T-helper 2 cell treated with Interferon-gamma antibody and Interleukin-4, amounts not matched to agents 5 μg/mL and 100 μg/mL, for 36 hours (primary cell): ENCODE measurements at regions not wholly inside any gene's neighbourhood (a gene's known extent, or its start where the extent isn't known, plus 50 kb on each side); places are given as distances from the start of the nearest gene placed in this dataset.

ENCODE experiments used
- DNase-seq: peaks from one replicate; pipeline ENCODE4 v3.0.0; 2021; ENCODE audit warnings: low spot score
- H3K27ac Mint-ChIP-seq: one replicate; pipeline ENCODE4 v1.8.0; 2021; ENCODE audit warnings: mild to moderate bottlenecking, mixed read lengths
- H3K27me3 Mint-ChIP-seq: one replicate; pipeline ENCODE4 v1.8.0; 2021; ENCODE audit warnings: low read depth, mixed read lengths
- H3K36me3 Mint-ChIP-seq: one replicate; pipeline ENCODE4 v1.8.0; 2021; ENCODE audit warnings: low read depth, mixed read lengths
- H3K4me1 Mint-ChIP-seq: one replicate; pipeline ENCODE4 v1.8.0; 2021; ENCODE audit warnings: low read depth, mixed read lengths
- H3K4me3 Mint-ChIP-seq: one replicate; pipeline ENCODE4 v1.8.0; 2022; ENCODE audit warnings: mild to moderate bottlenecking, moderate library complexity, mixed read lengths
- H3K9me3 Mint-ChIP-seq: one replicate; pipeline ENCODE4 v1.8.0; 2021; ENCODE audit warnings: mixed read lengths

DNA sequence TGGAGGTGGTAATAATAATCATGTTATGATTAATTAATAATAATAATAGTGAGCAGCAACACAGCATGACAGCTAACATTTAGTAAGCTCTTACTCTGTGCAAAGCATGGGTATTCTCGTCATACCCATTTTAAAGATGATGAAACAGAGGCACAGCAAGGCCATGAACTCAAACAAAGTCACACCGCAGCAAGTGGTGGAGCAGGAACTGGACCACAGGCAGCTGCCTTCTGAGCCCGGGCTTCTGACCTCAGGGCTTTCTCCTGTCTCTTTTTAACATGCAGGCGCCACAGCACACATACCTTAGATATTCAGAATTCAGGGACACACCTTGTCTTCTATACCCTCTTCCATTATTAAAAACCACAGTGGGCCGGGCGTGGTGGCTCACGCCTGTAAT lies 50.7 kb upstream of the SPATA12 start:
- DNase-seq: no peak
- Mint-ChIP-seq H3K27ac (no peak overlapping the region), H3K27me3 (no peaks in the 10 kb centered on the region), H3K36me3 (no peaks in the 10 kb centered on the region), H3K4me1 (peaks cover 5% of the 10 kb centered on the region), H3K9me3 (no peaks in the 10 kb centered on the region), H3K4me3 (no peak overlapping the region)

- no peak for DNase-seq
- H3K27me3 Mint-ChIP-seq: peaks cover under 1% of the 10 kb centered on the region
- H3K9me3 Mint-ChIP-seq: no peaks in the 10 kb centered on the region
- no peak overlapping the region for H3K4me3 Mint-ChIP-seq
- peaks cover 5% of the 10 kb centered on the region for H3K4me1 Mint-ChIP-seq
- no peak overlapping the region for H3K27ac Mint-ChIP-seq
- H3K36me3 Mint-ChIP-seq: no peaks in the 10 kb centered on the region
Measured at GRCh38 chr3:57009367-57009766, 51.1 kb upstream of the SPATA12 start.

DNA sequence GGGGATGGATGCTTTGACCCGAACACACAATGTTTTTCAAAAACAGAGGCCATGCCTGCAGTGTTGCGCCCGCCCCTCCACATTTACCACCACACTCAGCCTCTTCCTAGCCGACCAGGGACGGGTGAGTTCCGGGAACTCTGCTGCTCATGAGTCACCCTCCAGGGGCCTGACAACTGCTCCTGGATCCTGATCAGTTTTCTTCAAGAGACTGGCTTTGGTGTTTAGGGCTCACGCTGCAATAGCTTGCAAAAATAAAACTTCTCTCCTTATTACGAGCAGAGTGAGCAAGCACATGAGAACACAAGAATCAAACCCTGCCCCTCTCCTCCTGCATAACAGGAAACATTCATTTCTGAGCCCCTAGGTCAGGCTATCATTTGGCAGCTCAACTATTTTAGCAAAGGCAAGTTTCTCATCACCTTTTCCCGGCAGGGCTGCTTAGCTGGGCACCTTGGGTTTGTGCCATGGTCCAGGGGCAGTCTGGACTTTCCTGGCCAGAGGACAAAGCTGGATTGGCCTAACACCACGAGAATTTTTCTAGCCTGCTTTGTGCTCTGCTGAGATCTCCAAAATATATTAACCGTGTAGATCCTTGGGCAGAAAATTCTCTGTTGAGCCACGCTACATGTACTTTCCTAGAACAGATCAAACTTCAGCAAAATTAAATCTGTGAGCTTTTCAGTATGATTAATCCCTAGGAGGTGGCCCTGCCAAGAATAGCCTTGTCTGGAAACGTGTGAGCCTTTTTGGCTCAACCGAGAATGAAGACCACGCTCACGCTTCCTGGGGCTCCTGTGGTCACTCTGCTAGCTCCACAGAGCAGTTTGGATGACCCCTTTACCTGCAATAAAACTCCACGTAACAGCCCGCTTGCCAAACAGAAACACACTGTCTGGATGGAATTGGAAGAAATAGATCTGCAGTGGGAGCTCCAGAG lies 52.7 kb upstream of the SPATA12 start:
- Mint-ChIP-seq H3K36me3 (no peaks in the 10 kb centered on the region), H3K9me3 (no peaks in the 10 kb centered on the region), H3K27ac (peak overlapping the region; percentile 1), H3K4me1 (peaks cover 5% of the 10 kb centered on the region), H3K4me3 (peak overlapping the region; percentile 55), H3K27me3 (peaks cover 3% of the 10 kb centered on the region)
- no peak for DNase-seq

- Mint-ChIP-seq H3K36me3 (no peaks in the 10 kb centered on the region), H3K4me1 (peaks cover 5% of the 10 kb centered on the region), H3K27me3 (peaks cover 3% of the 10 kb centered on the region), H3K27ac (no peak overlapping the region), H3K4me3 (no peak overlapping the region), H3K9me3 (no peaks in the 10 kb centered on the region)
- DNase-seq: no peak
Measured at GRCh38 chr3:57006949-57007419, 53.5 kb upstream of the SPATA12 start.

DNA sequence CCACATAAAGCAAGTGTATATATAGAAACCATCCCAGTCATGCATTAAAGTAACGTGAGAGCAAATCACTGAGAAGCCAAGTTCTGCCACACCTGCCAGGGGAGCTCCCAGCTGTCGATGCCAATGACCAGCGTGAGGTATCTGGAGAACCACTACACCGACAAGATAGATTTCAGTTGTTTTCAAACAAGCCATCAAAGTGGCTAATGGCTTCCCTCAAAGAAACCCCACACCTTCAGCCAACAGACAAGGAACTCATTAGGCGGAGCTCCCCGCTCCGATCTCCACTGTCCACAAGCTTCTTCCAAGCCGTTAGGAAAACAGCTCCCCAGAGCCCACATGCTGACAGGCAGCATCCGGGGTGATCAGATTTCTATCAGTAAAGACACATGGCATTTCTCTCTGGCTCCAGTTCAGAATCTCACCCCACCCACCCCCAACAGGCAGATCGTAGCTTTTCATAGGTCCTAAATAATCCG lies 54.2 kb upstream of the SPATA12 start:
- DNase-seq: no peak
- Mint-ChIP-seq H3K27ac (no peak overlapping the region), H3K9me3 (no peaks in the 10 kb centered on the region), H3K4me3 (no peak overlapping the region), H3K4me1 (peaks cover 5% of the 10 kb centered on the region), H3K36me3 (no peaks in the 10 kb centered on the region), H3K27me3 (peaks cover 6% of the 10 kb centered on the region)

DNA sequence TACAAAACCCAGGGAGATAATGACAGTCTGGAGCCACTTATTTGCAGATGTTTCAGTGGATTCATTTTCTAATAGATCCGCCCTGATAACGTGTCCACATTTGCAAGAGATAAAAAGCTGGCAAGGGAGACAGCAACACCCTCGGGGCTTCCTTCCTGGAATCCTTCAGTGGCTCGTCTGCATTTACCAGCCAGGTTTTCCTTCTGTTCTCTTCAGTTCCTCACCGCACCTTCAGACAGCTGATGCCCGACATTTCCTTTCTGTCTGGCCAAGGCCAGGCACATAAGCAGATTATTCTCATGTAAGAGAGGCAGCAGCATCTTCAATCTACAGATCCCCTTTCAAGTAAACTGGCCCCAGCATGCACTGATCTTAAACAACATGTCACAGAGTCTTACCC lies 56.2 kb upstream of the SPATA12 start:
- Mint-ChIP-seq H3K4me1 (peaks cover 5% of the 10 kb centered on the region), H3K27ac (no peak overlapping the region), H3K27me3 (peaks cover 7% of the 10 kb centered on the region), H3K36me3 (no peaks in the 10 kb centered on the region), H3K9me3 (no peaks in the 10 kb centered on the region), H3K4me3 (no peak overlapping the region)
- DNase-seq: no peak

GRCh38 chr3:57003676-57004075 lies 56.8 kb upstream of the SPATA12 start:
- DNase-seq: no peak
- Mint-ChIP-seq H3K4me3 (no peak overlapping the region), H3K9me3 (no peaks in the 10 kb centered on the region), H3K27me3 (peaks cover 7% of the 10 kb centered on the region), H3K4me1 (peaks cover 5% of the 10 kb centered on the region), H3K36me3 (no peaks in the 10 kb centered on the region), H3K27ac (no peak overlapping the region)

DNA sequence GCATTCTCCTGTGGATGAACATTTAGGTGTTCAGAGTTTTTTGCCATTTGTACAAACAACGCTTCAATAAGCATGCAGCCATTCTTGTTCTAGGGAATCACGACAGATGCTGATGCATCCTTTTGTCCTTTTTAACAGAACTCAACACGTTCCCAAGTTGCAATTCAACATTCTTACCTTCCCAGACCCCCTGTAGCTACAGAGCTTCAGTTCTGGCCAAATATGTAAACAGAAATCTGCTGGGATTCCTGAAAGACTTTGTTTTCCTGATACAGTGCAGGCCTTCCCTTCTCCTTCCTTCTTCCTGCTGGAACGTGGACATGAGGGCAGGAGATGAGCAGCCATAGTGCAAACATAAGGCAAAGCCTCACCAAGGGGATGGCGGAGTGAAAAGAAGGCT lies 59.1 kb upstream of the SPATA12 start:
- no peak overlapping the region for H3K4me3 Mint-ChIP-seq
- H3K27ac Mint-ChIP-seq: no peak overlapping the region
- H3K27me3 Mint-ChIP-seq: peaks cover 7% of the 10 kb centered on the region
- H3K4me1 Mint-ChIP-seq: no peaks in the 10 kb centered on the region
- DNase-seq: no peak
- no peaks in the 10 kb centered on the region for H3K36me3 Mint-ChIP-seq
- H3K9me3 Mint-ChIP-seq: no peaks in the 10 kb centered on the region

DNA sequence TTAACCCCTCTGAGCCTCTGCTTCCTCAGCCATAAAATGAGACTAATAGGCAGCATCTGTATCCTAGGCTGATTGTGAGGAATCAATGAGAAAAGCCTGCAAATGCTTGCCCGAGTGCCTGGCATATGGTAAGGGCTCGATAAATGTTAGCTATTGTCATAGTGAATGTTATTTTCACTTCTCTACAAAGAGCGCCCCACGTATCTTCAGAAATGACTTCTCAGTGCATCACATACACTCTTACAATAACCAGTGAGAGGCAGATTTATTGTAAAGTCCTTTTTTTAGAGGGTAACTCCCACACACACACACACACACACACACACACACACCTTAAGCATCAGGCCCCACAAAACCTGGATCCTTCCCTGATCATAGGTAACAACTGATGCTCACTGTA lies 60.5 kb upstream of the SPATA12 start:
- no peaks in the 10 kb centered on the region for H3K36me3 Mint-ChIP-seq
- no peaks in the 10 kb centered on the region for H3K4me1 Mint-ChIP-seq
- H3K4me3 Mint-ChIP-seq: no peak overlapping the region
- DNase-seq: no peak
- no peaks in the 10 kb centered on the region for H3K9me3 Mint-ChIP-seq
- peaks cover 7% of the 10 kb centered on the region for H3K27me3 Mint-ChIP-seq
- H3K27ac Mint-ChIP-seq: no peak overlapping the region

DNA sequence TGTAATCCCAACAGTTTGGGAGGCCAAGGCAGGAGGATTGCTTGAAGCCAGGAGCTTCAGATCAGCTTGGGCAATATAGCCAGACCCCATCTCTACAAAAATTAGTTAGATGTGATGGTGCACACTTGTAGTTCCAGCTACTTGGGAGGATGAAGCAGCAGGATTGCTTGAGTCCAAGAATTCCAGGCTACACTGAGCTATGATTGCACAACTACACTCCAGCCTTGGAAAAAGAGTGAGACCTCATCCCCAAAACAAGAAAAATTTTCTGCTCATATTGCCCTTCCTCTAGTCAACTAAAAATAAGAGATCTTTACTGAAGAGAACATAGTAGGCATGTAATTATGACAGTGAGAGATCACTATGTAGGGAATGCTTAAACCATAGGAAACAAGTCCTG lies 60.9 kb upstream of the SPATA12 start:
- Mint-ChIP-seq H3K27ac (no peak overlapping the region), H3K4me1 (no peaks in the 10 kb centered on the region), H3K27me3 (peaks cover 8% of the 10 kb centered on the region), H3K4me3 (no peak overlapping the region), H3K9me3 (no peaks in the 10 kb centered on the region), H3K36me3 (no peaks in the 10 kb centered on the region)
- no peak for DNase-seq

- H3K36me3 Mint-ChIP-seq: no peaks in the 10 kb centered on the region
- no peaks in the 10 kb centered on the region for H3K4me1 Mint-ChIP-seq
- H3K27ac Mint-ChIP-seq: no peak overlapping the region
- no peak overlapping the region for H3K4me3 Mint-ChIP-seq
- peaks cover 9% of the 10 kb centered on the region for H3K27me3 Mint-ChIP-seq
- no peaks in the 10 kb centered on the region for H3K9me3 Mint-ChIP-seq
- no peak for DNase-seq
Measured at GRCh38 chr3:56998076-56998529, 62.4 kb upstream of the SPATA12 start.

DNA sequence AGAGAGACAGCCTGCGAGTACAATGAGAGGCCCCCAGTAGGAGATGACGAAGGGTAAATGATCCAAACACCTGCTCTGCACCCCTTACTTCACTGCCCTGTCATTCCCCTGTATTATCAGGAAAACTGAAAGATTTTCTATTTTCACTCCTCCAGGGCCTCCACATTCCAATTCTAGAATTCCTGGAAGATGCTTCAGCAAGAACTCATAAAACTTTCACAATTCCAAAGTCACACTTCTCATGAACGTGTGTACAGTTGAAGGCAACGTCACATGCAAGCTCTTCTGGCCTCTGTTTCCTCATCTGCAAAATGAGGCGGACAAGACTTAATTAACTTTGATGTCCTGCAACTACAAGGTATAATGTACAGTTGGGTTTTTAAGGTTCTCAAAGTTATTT lies 62.8 kb upstream of the SPATA12 start:
- no peak overlapping the region for H3K27ac Mint-ChIP-seq
- no peak for DNase-seq
- H3K27me3 Mint-ChIP-seq: peaks cover 11% of the 10 kb centered on the region
- H3K9me3 Mint-ChIP-seq: no peaks in the 10 kb centered on the region
- H3K4me3 Mint-ChIP-seq: no peak overlapping the region
- H3K4me1 Mint-ChIP-seq: no peaks in the 10 kb centered on the region
- no peaks in the 10 kb centered on the region for H3K36me3 Mint-ChIP-seq

DNA sequence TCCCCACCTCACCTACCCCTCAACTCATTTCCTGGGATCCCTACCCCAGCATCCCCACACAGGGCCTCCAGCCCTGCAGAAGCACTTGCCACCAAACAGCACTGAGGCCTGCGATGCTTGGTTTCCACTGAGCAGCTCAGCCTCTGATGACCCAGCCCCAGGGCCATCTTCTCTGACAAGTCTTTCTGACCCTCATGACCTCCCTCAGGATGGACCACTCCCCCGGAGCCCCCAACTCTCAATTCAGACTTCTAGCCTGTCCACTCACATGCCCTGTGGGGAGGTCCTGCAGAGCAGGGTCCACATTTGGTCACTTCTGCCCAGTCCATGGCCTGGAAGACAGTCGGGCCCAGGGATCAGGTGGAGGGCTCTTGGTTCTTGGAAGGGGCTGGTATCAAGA lies 63.4 kb upstream of the SPATA12 start:
- H3K4me1 Mint-ChIP-seq: no peaks in the 10 kb centered on the region
- H3K9me3 Mint-ChIP-seq: no peaks in the 10 kb centered on the region

GRCh38 chr3:56994391-56994790 lies 66.1 kb upstream of the SPATA12 start:
- Mint-ChIP-seq H3K36me3 (no peaks in the 10 kb centered on the region), H3K27ac (no peak overlapping the region), H3K27me3 (peaks cover 24% of the 10 kb centered on the region), H3K9me3 (no peaks in the 10 kb centered on the region), H3K4me1 (no peaks in the 10 kb centered on the region), H3K4me3 (no peak overlapping the region)
- DNase-seq: no peak

More for the DNA sequence above, 63.4 kb upstream of the SPATA12 start:
- DNase-seq: no peak
- Mint-ChIP-seq H3K36me3 (no peaks in the 10 kb centered on the region), H3K27me3 (peaks cover 11% of the 10 kb centered on the region), H3K4me3 (no peak overlapping the region), H3K27ac (no peak overlapping the region)
